Smooth muscle cell (in vitro differentiated cells): ENCODE measurements at regions not wholly inside any gene's neighbourhood (a gene's known extent, or its start where the extent isn't known, plus 50 kb on each side); places are given as distances from the start of the nearest gene placed in this dataset.

Experiments used
- DNase-seq: peaks from one replicate; lab custom pipeline; 2025; ENCODE audit not compliant: unreplicated experiment; lab: John Stamatoyannopoulos, UW
- H2AFZ ChIP-seq: fragments of 200-600 bp; sonication (generic); 2 replicates; pipeline ENCODE4 v1.6.0; 2016; ENCODE audit warnings: antibody characterized with exemption, low read depth, mild to moderate bottlenecking
- H3F3A ChIP-seq: fragments of 200-600 bp; sonication (generic); 2 replicates; pipeline ENCODE4 v1.6.0; 2017; ENCODE audit warnings: antibody characterized with exemption, low read depth
- H3K27ac ChIP-seq: fragments of 200-600 bp; sonication (generic); 2 replicates; pipeline ENCODE4 v1.5.1; 2016; ENCODE audit warnings: low read depth, mild to moderate bottlenecking
- H3K27me3 ChIP-seq: fragments of 200-600 bp; sonication (generic); 2 replicates; pipeline ENCODE4 v1.6.1; 2016; ENCODE audit warnings: low read depth, mild to moderate bottlenecking
- H3K36me3 ChIP-seq: fragments of 200-600 bp; sonication (generic); 2 replicates; pipeline ENCODE4 v1.5.1; 2016; ENCODE audit warnings: low read depth
- H3K4me1 ChIP-seq: fragments of 200-600 bp; sonication (generic); 2 replicates; pipeline ENCODE4 v1.5.1; 2016; ENCODE audit warnings: low read depth
- H3K4me2 ChIP-seq: fragments of 200-600 bp; sonication (generic); 2 replicates; pipeline ENCODE4 v1.6.0; 2016; ENCODE audit warnings: mild to moderate bottlenecking
- H3K4me3 ChIP-seq: fragments of 200-600 bp; sonication (generic); 2 replicates; pipeline ENCODE4 v1.5.1; 2016; ENCODE audit warnings: mild to moderate bottlenecking
- H3K79me2 ChIP-seq: fragments of 200-600 bp; sonication (generic); 2 replicates; pipeline ENCODE4 v1.6.0; 2016; ENCODE audit warnings: low read depth, mild to moderate bottlenecking
- H3K9ac ChIP-seq: fragments of 200-600 bp; sonication (generic); 2 replicates; pipeline ENCODE4 v1.6.0; 2016; ENCODE audit warnings: low read depth
- H3K9me3 ChIP-seq: fragments of 200-600 bp; sonication (generic); replicated peaks from 2 replicates; pipeline ENCODE4 v1.5.1; 2016; ENCODE audit warnings: low read depth
- H4K20me1 ChIP-seq: fragments of 200-600 bp; sonication (generic); 2 replicates; pipeline ENCODE4 v1.6.0; 2016; ENCODE audit warnings: low read depth
- CTCF ChIP-seq: fragments of 200-600 bp; sonication (generic); IDR thresholded peaks from 2 replicates; pipeline ENCODE4 v1.5.1; 2017; ENCODE audit warnings: borderline replicate concordance, mild to moderate bottlenecking, antibody characterized with exemption; ENCODE audit not compliant: insufficient read depth, poor library complexity, severe bottlenecking
- WGBS: methylation state at CpG from one replicate; pipeline ENCODE4 v1.1.7; 2016; ENCODE audit warnings: low lambda C conversion rate; 5-methylcytosine and 5-hydroxymethylcytosine counted together

GRCh38 chr10:83817797-83818196, 321.5 kb upstream of the GHITM start:
- Histone ChIP-seq H3K36me3 (no peaks in the 10 kb centered on the region), H3K27ac (no peak overlapping the region), H3K27me3 (peaks cover 8% of the 10 kb centered on the region), H4K20me1 (no peaks in the 10 kb centered on the region), H3K4me2 (no peak overlapping the region), H3K9ac (no peak overlapping the region), H3K79me2 (no peaks in the 10 kb centered on the region), H3K9me3 (no peaks in the 10 kb centered on the region), H3K4me3 (no peak overlapping the region), H3F3A (no peaks in the 10 kb centered on the region), H3K4me1 (no peaks in the 10 kb centered on the region), H2AFZ (no peak overlapping the region)
- no peak for DNase-seq
- no peak for TF ChIP-seq CTCF
- WGBS: 97% methylated on average over 3 of the region's 3 CpGs

- Histone ChIP-seq H4K20me1 (no peaks in the 10 kb centered on the region), H3K9me3 (no peaks in the 10 kb centered on the region), H3K9ac (no peak overlapping the region), H3K4me2 (no peak overlapping the region), H3K27ac (no peak overlapping the region), H3K36me3 (no peaks in the 10 kb centered on the region), H3F3A (no peaks in the 10 kb centered on the region), H3K4me3 (no peak overlapping the region), H2AFZ (no peak overlapping the region), H3K79me2 (no peaks in the 10 kb centered on the region), H3K27me3 (peaks cover 6% of the 10 kb centered on the region), H3K4me1 (no peaks in the 10 kb centered on the region)
- TF ChIP-seq CTCF: no peak
- WGBS: 94% methylated on average over 2 of the region's 2 CpGs
- DNase-seq: no peak
These were observed 319.7 kb upstream of the GHITM start for GRCh38 chr10:83819609-83820008.

DNA sequence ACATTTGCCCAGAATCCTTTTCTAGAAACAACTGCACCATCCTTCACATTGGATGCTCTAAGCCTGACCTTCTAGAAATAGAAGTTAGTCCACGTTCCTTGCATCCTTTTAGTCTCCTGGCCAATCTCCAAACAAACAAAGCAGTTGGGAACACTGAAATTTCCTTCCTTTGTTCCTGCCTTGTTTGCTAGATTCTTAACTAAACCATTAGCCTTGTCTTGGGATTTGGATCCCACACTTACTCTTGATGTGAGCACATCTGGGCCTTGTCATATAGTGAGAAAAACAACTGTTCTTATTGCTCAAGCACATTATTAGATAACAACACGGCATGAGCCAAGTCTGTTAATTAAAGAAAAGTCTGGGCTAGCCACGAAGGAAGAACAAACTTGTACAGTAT, 319.3 kb upstream of the GHITM start:
- H4K20me1 ChIP-seq: no peaks in the 10 kb centered on the region
- no peak for DNase-seq
- no peak overlapping the region for H3K4me3 ChIP-seq
- H3K4me1 ChIP-seq: no peaks in the 10 kb centered on the region
- no peak for TF ChIP-seq CTCF
- WGBS: 81% methylated on average over 3 of the region's 3 CpGs
- H3K9ac ChIP-seq: no peak overlapping the region
- no peaks in the 10 kb centered on the region for H3K9me3 ChIP-seq
- no peak overlapping the region for H2AFZ ChIP-seq
- no peak overlapping the region for H3K4me2 ChIP-seq
- no peak overlapping the region for H3K27ac ChIP-seq
- H3K79me2 ChIP-seq: no peaks in the 10 kb centered on the region
- H3F3A ChIP-seq: no peaks in the 10 kb centered on the region
- H3K36me3 ChIP-seq: no peaks in the 10 kb centered on the region
- peaks cover 1% of the 10 kb centered on the region for H3K27me3 ChIP-seq

- WGBS: 76% methylated on average over 3 of the region's 3 CpGs
- Histone ChIP-seq H3K79me2 (no peaks in the 10 kb centered on the region), H2AFZ (no peak overlapping the region), H3K9ac (no peak overlapping the region), H3K4me1 (no peaks in the 10 kb centered on the region), H3K9me3 (no peaks in the 10 kb centered on the region), H3F3A (no peaks in the 10 kb centered on the region), H3K27me3 (no peaks in the 10 kb centered on the region), H3K4me3 (no peak overlapping the region), H4K20me1 (no peaks in the 10 kb centered on the region), H3K27ac (no peak overlapping the region), H3K36me3 (no peaks in the 10 kb centered on the region), H3K4me2 (no peak overlapping the region)
- no peak for TF ChIP-seq CTCF
- no peak for DNase-seq
These were observed 315.2 kb upstream of the GHITM start for GRCh38 chr10:83824099-83824498.
